ENCODE measurements at regions not wholly inside any gene's neighbourhood (a gene's known extent, or its start where the extent isn't known, plus 50 kb on each side); places are given as distances from the start of the nearest gene placed in this dataset.

- no peak overlapping the region for H3K27ac ChIP-seq
- no peak for TF ChIP-seq ZFX (IDR thresholded peaks at IDR 0.05; ENCODE audit: borderline replicate concordance)
- no peak for TF ChIP-seq CTCF (IDR thresholded peaks at IDR 0.05)
Measured at GRCh38 chr2:164190700-164191099, 430.6 kb downstream of the GRB14 start.

GRCh38 chr2:164189851-164190250, 431.4 kb downstream of the GRB14 start:
- no peak overlapping the region for H3K27ac ChIP-seq
- TF ChIP-seq ZFX (IDR thresholded peaks at IDR 0.05; ENCODE audit: borderline replicate concordance), result no peak
- no peak for TF ChIP-seq CTCF (IDR thresholded peaks at IDR 0.05)

DNA sequence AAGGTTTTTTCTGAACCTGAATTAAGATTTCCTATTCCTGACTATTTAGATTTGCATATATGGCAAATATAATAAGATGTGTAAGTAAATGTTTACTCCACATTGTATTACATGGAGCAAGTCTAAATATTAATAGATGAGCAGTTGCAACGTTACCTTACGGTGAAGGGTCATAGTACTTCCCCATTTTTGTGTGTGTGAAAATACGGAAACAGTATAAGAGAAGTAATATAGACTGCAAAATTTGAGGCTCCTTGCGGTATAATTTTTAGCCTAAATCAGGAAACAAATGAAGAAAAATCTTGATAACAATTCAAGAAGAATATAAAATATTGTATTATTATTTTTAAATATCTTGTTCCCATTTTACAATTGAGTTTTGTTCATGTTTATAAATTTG, 434.2 kb downstream of the GRB14 start:
- TF ChIP-seq ZFX (IDR thresholded peaks at IDR 0.05; ENCODE audit: borderline replicate concordance), result no peak
- no peak for TF ChIP-seq CTCF (IDR thresholded peaks at IDR 0.05)
- H3K27ac ChIP-seq, result no peak overlapping the region

DNA sequence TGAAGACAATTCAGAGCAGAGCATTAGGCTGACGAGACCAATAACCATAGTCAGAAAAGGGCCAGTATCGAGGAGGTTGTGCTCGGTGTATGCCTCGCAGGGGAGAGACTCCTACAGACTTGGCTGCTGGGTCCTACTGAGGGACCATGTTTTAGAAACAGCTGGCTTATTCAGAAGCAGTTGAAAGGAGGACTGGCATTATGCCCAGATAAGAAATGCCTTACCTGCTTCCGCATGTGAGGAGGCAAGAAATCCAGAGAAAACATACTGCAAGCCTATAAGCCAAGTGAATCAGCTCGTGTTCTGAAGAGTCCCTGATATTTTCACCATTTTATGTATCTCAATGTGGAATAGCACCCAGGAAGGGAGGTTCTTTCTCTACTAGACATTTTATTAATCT, 434.7 kb downstream of the GRB14 start:
- TF ChIP-seq CTCF (IDR thresholded peaks at IDR 0.05), result no peak
- no peak for TF ChIP-seq ZFX (IDR thresholded peaks at IDR 0.05; ENCODE audit: borderline replicate concordance)
- no peak overlapping the region for H3K27ac ChIP-seq

DNA sequence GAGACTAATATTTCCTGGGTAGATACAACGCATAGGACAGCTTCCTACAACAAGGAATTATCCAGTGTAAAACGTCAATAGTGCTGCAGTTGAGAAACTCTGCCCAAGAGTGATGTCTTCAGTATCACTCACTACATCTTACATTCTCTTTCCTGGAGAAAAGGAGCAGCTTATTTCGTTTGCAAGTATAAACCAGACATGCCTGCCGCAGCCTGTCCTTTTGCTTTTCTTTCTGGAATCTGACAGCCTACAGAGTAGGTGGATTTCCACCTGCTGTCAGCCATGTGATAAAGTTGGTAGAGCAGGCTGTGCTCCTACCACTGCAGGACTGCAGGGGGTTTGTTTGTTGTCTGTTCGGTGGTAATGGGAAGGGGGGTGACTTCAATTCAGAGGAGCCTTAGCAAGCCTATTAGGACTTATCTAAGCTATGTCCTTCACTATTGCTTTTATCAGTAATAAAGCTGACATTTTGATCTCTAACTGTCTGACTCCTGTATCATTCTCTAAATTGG, 439.1 kb downstream of the GRB14 start:
- TF ChIP-seq CTCF (IDR thresholded peaks at IDR 0.05) (no peak), ZFX (IDR thresholded peaks at IDR 0.05; ENCODE audit: borderline replicate concordance) (no peak)
- H3K27ac ChIP-seq, result no peak overlapping the region

- no peak overlapping the region for H3K27ac ChIP-seq
- TF ChIP-seq ZFX (IDR thresholded peaks at IDR 0.05; ENCODE audit: borderline replicate concordance), result no peak
- TF ChIP-seq CTCF (IDR thresholded peaks at IDR 0.05), result no peak
Measured at GRCh38 chr2:164178835-164179465, 442.3 kb downstream of the GRB14 start.

DNA sequence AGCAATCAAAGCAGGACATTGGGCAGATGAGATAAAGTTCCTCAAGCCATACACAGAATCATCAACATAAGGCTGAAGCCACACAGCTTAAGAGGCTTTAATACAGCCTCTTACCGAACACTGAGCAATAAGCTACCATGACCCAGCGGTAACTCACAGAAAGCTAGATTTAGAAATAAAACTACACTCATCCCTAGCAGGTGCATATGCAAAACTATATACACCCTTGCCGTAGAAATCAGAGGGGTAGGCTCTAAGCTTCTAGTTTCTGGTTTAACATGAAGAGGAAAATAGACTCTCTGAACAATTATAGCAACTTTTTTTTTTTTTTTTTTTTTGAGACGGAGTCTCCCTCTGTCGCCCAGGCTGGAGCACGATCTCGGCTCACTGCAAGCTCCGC, 428.8 kb upstream of the FIGN start:
- no peak overlapping the region for H3K27ac ChIP-seq
- TF ChIP-seq ZFX (IDR thresholded peaks at IDR 0.05; ENCODE audit: borderline replicate concordance), result no peak
- no peak for TF ChIP-seq CTCF (IDR thresholded peaks at IDR 0.05)
